SK-N-SH treated with all-trans-retinoic acid at 6 μM for 48 hours (cell line): ENCODE measurements at regions not wholly inside any gene's neighbourhood (a gene's known extent, or its start where the extent isn't known, plus 50 kb on each side); places are given as distances from the start of the nearest gene placed in this dataset.
A peak's percentile ranks its signal among the peaks of the same experiment; 100 is the strongest.

ENCODE experiments used
- ATAC-seq: fragments of 200-7000 bp; cut with Tn5 transposase; 3 replicates; pipeline ENCODE4 v1.9.1; 2020; ENCODE audit warnings: mild to moderate bottlenecking, moderate library complexity
- ARNTL ChIP-seq: fragments of 450-650 bp; formaldehyde crosslinking; IDR thresholded peaks from 2 replicates; pipeline ENCODE4 v1.5.0; 2020; ENCODE audit warnings: low read depth, mild to moderate bottlenecking, moderate library complexity, borderline replicate concordance
- BACH2 ChIP-seq: fragments of 250-450 bp; sonication (Bioruptor Pico); IDR thresholded peaks from 2 replicates; pipeline ENCODE4 v1.9.0; 2021; ENCODE audit warnings: mild to moderate bottlenecking, borderline replicate concordance
- CSDC2 ChIP-seq: fragments of 250-450 bp; sonication (Bioruptor Pico); IDR thresholded peaks from 2 replicates; pipeline ENCODE4 v1.5.0; 2020; ENCODE audit warnings: mild to moderate bottlenecking, moderate library complexity
- CSRNP3 ChIP-seq: fragments of 250-450 bp; sonication (Bioruptor Pico); IDR thresholded peaks from 2 replicates; pipeline ENCODE4 v1.5.1; 2021; ENCODE audit warnings: mild to moderate bottlenecking, moderate library complexity
- GLIS3 ChIP-seq: fragments of 250-450 bp; sonication (Bioruptor Pico); IDR thresholded peaks from 2 replicates; pipeline ENCODE4 v1.5.0; 2020; ENCODE audit warnings: mild to moderate bottlenecking, moderate library complexity
- ISL1 ChIP-seq: fragments of 250-450 bp; sonication (Bioruptor Pico); IDR thresholded peaks from 2 replicates; pipeline ENCODE4 v2.1.2; 2022; ENCODE audit warnings: mild to moderate bottlenecking, moderate library complexity
- OSR1 ChIP-seq: fragments of 250-450 bp; sonication (Bioruptor Pico); IDR thresholded peaks from 2 replicates; pipeline ENCODE4 v1.8.0; 2022; ENCODE audit warnings: moderate library complexity, mild to moderate bottlenecking, inconsistent platforms
- PPARA ChIP-seq: fragments of 250-450 bp; sonication (Bioruptor Pico); IDR thresholded peaks from 2 replicates; pipeline ENCODE4 v1.5.0; 2020; ENCODE audit warnings: mild to moderate bottlenecking, borderline replicate concordance
- RARB ChIP-seq: fragments of 250-450 bp; sonication (Bioruptor Pico); IDR thresholded peaks from 2 replicates; pipeline ENCODE4 v1.8.0; 2021; ENCODE audit warnings: mild to moderate bottlenecking, moderate library complexity
- SNAI2 ChIP-seq: fragments of 250-450 bp; sonication (Bioruptor Pico); IDR thresholded peaks from 2 replicates; pipeline ENCODE4 v1.5.0; 2020; ENCODE audit warnings: mild to moderate bottlenecking, moderate library complexity
- TCF4 ChIP-seq: fragments of 250-450 bp; sonication (Bioruptor Pico); IDR thresholded peaks from 2 replicates; pipeline ENCODE4 v1.8.0; 2021; ENCODE audit warnings: mild to moderate bottlenecking, moderate library complexity, borderline replicate concordance
- TOX ChIP-seq: fragments of 250-450 bp; sonication (Bioruptor Pico); IDR thresholded peaks from 2 replicates; pipeline ENCODE4 v1.8.0; 2021; ENCODE audit warnings: mild to moderate bottlenecking, moderate library complexity, borderline replicate concordance
- TSHZ2 ChIP-seq: fragments of 250-450 bp; sonication (Bioruptor Pico); IDR thresholded peaks from 2 replicates; pipeline ENCODE4 v1.5.0; 2020; ENCODE audit warnings: mild to moderate bottlenecking, moderate library complexity
- ZC3H10 ChIP-seq: fragments of 250-450 bp; sonication (Bioruptor Pico); IDR thresholded peaks from 2 replicates; pipeline ENCODE4 v1.5.1; 2021; ENCODE audit warnings: mild to moderate bottlenecking, moderate library complexity
- ZFP3 ChIP-seq: fragments of 250-450 bp; sonication (Bioruptor Pico); IDR thresholded peaks from 2 replicates; pipeline ENCODE4 v1.5.0; 2020; ENCODE audit warnings: mild to moderate bottlenecking, moderate library complexity
- ZFP30 ChIP-seq: fragments of 450-650 bp; formaldehyde crosslinking; IDR thresholded peaks from 2 replicates; pipeline ENCODE4 v1.5.0; 2022; ENCODE audit warnings: mild to moderate bottlenecking, moderate library complexity
- ZNF565 ChIP-seq: fragments of 450-650 bp; formaldehyde crosslinking; conservative IDR thresholded peaks from 2 replicates; pipeline ENCODE4 v1.5.0; 2020; ENCODE audit warnings: low read depth, mild to moderate bottlenecking, moderate library complexity
- ZNF70 ChIP-seq: fragments of 450-650 bp; formaldehyde crosslinking; IDR thresholded peaks from 2 replicates; pipeline ENCODE4 v1.5.0; 2020; ENCODE audit warnings: mild to moderate bottlenecking, moderate library complexity
- ZNF8 ChIP-seq: fragments of 450-650 bp; formaldehyde crosslinking; IDR thresholded peaks from 2 replicates; pipeline ENCODE4 v1.5.0; 2020; ENCODE audit warnings: mild to moderate bottlenecking, moderate library complexity
- TF ChIP-seq, protein P1 (sequence below): fragments of 250-450 bp; sonication (Bioruptor Pico); IDR thresholded peaks from 2 replicates; pipeline ENCODE4 v1.8.0; 2021; ENCODE audit warnings: low read depth, mild to moderate bottlenecking, moderate library complexity, borderline replicate concordance
- TF ChIP-seq, protein P2 (sequence below): fragments of 250-450 bp; sonication (Bioruptor Pico); IDR thresholded peaks from 2 replicates; pipeline ENCODE4 v1.5.1; 2020; ENCODE audit warnings: low read depth, mild to moderate bottlenecking, moderate library complexity
- TF ChIP-seq, protein P3 (sequence below): fragments of 250-450 bp; sonication (Bioruptor Pico); IDR thresholded peaks from 2 replicates; pipeline ENCODE4 v1.8.0; 2020; ENCODE audit warnings: mild to moderate bottlenecking, moderate library complexity, borderline replicate concordance

GRCh38 chr15:62775932-62776331 is 266.6 kb upstream of the TPM1 start:
- TF ChIP-seq RARB (CRISPR knock-in tag): no peak
- no peak for TF ChIP-seq ZC3H10 (CRISPR knock-in tag)
- no peak for TF ChIP-seq TSHZ2 (CRISPR knock-in tag)
- TF ChIP-seq PPARA (CRISPR knock-in tag): no peak
- TF ChIP-seq GLIS3: no peak
- TF ChIP-seq ZFP30 (CRISPR knock-in tag): no peak
- TF ChIP-seq, protein P1, sequence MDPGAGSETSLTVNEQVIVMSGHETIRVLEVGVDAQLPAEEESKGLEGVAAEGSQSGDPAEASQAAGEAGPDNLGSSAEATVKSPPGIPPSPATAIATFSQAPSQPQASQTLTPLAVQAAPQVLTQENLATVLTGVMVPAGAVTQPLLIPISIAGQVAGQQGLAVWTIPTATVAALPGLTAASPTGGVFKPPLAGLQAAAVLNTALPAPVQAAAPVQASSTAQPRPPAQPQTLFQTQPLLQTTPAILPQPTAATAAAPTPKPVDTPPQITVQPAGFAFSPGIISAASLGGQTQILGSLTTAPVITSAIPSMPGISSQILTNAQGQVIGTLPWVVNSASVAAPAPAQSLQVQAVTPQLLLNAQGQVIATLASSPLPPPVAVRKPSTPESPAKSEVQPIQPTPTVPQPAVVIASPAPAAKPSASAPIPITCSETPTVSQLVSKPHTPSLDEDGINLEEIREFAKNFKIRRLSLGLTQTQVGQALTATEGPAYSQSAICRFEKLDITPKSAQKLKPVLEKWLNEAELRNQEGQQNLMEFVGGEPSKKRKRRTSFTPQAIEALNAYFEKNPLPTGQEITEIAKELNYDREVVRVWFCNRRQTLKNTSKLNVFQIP (CRISPR knock-in tag): no peak
- TF ChIP-seq BACH2 (CRISPR knock-in tag): no peak
- TF ChIP-seq TCF4 (CRISPR knock-in tag): no peak
- TF ChIP-seq ZNF565 (CRISPR knock-in tag): no peak
- TF ChIP-seq ZFP3 (CRISPR knock-in tag): no peak
- TF ChIP-seq OSR1: no peak
- TF ChIP-seq CSRNP3 (CRISPR knock-in tag): no peak
- TF ChIP-seq ARNTL: no peak
- TF ChIP-seq ZNF8 (CRISPR knock-in tag): no peak
- no peak for TF ChIP-seq SNAI2 (CRISPR knock-in tag)
- no peak for TF ChIP-seq ZNF70 (CRISPR knock-in tag)
- TF ChIP-seq CSDC2 (CRISPR knock-in tag): no peak
- no peak for ATAC-seq

GRCh38 chr15:62777671-62778070 is 264.9 kb upstream of the TPM1 start:
- 0 out of 2 replicates have a peak, but pooled peaks have one; percentile 34 for TF ChIP-seq TOX (CRISPR knock-in tag)
- TF ChIP-seq, protein P2, sequence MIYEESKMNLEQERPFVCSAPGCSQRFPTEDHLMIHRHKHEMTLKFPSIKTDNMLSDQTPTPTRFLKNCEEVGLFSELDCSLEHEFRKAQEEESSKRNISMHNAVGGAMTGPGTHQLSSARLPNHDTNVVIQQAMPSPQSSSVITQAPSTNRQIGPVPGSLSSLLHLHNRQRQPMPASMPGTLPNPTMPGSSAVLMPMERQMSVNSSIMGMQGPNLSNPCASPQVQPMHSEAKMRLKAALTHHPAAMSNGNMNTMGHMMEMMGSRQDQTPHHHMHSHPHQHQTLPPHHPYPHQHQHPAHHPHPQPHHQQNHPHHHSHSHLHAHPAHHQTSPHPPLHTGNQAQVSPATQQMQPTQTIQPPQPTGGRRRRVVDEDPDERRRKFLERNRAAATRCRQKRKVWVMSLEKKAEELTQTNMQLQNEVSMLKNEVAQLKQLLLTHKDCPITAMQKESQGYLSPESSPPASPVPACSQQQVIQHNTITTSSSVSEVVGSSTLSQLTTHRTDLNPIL: peak; percentile 71
- TF ChIP-seq BACH2 (CRISPR knock-in tag): no peak
- no peak for TF ChIP-seq CSRNP3 (CRISPR knock-in tag)
- peak; percentile 71 for TF ChIP-seq ZC3H10 (CRISPR knock-in tag)
- TF ChIP-seq, protein P3, sequence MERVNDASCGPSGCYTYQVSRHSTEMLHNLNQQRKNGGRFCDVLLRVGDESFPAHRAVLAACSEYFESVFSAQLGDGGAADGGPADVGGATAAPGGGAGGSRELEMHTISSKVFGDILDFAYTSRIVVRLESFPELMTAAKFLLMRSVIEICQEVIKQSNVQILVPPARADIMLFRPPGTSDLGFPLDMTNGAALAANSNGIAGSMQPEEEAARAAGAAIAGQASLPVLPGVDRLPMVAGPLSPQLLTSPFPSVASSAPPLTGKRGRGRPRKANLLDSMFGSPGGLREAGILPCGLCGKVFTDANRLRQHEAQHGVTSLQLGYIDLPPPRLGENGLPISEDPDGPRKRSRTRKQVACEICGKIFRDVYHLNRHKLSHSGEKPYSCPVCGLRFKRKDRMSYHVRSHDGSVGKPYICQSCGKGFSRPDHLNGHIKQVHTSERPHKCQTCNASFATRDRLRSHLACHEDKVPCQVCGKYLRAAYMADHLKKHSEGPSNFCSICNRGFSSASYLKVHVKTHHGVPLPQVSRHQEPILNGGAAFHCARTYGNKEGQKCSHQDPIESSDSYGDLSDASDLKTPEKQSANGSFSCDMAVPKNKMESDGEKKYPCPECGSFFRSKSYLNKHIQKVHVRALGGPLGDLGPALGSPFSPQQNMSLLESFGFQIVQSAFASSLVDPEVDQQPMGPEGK (CRISPR knock-in tag): peak; percentile 81
- peak; percentile 98 for TF ChIP-seq ISL1 (CRISPR knock-in tag)
- TF ChIP-seq ZFP30 (CRISPR knock-in tag): peak; percentile 72
- TF ChIP-seq ZFP3 (CRISPR knock-in tag): peak; percentile 72
- peak; percentile 24; the same call in 2 of the 3 replicates for ATAC-seq
